Neural cell (in vitro differentiated cells): ENCODE measurements at regions not wholly inside any gene's neighbourhood (a gene's known extent, or its start where the extent isn't known, plus 50 kb on each side); places are given as distances from the start of the nearest gene placed in this dataset.

ENCODE experiments used
- H2AFZ ChIP-seq: fragments of 200-600, 300-800 bp; sonication (generic), shearing (Covaris generic); 2 replicates; pipeline ENCODE4 v1.6.0; 2014; ENCODE audit warnings: low read depth, mild to moderate bottlenecking, antibody characterized with exemption, low read length, moderate library complexity
- H3F3A ChIP-seq: fragments of 200-600 bp; shearing (Covaris generic); 2 replicates; pipeline ENCODE4 v1.6.1; 2016; ENCODE audit warnings: mild to moderate bottlenecking, moderate library complexity, mixed read lengths, antibody characterized with exemption, low read length; ENCODE audit not compliant: insufficient read depth, poor library complexity, severe bottlenecking
- H3K27ac ChIP-seq: fragments of 200-600, 300-800 bp; sonication (generic), shearing (Covaris generic); 2 replicates; pipeline ENCODE4 v1.5.1; 2014; ENCODE audit warnings: mild to moderate bottlenecking, low read length, moderate library complexity
- H3K27me3 ChIP-seq: fragments of 300-800, 200-600 bp; sonication (generic), shearing (Covaris generic); 2 replicates; pipeline ENCODE4 v1.6.0; 2014; ENCODE audit warnings: mild to moderate bottlenecking, low read depth, low read length, moderate library complexity; ENCODE audit not compliant: insufficient read depth
- H3K36me3 ChIP-seq: fragments of 300-800, 200-600 bp; sonication (generic), shearing (Covaris generic); 2 replicates; pipeline ENCODE4 v1.5.1; 2014; ENCODE audit warnings: mild to moderate bottlenecking, antibody characterized with exemption, low read length, moderate library complexity; ENCODE audit not compliant: insufficient read depth
- H3K4me2 ChIP-seq: fragments of 300-800, 200-600 bp; sonication (generic), shearing (Covaris generic); 2 replicates; pipeline ENCODE4 v1.6.0; 2014; ENCODE audit warnings: mild to moderate bottlenecking, low read length
- H3K4me3 ChIP-seq: fragments of 300-800, 200-600 bp; sonication (generic), shearing (Covaris generic); 2 replicates; pipeline ENCODE4 v1.5.1; 2014; ENCODE audit warnings: mild to moderate bottlenecking, low read length, moderate library complexity
- H3K79me2 ChIP-seq: fragments of 200-600 bp; shearing (Covaris generic); replicated peaks from 2 replicates; pipeline ENCODE4 v1.6.0; 2014; ENCODE audit warnings: mild to moderate bottlenecking, low read length, moderate library complexity; ENCODE audit not compliant: insufficient read depth
- H3K9ac ChIP-seq: fragments of 300-800, 200-600 bp; sonication (generic), shearing (Covaris generic); 2 replicates; pipeline ENCODE4 v1.6.1; 2016; ENCODE audit warnings: mild to moderate bottlenecking, low read length, mixed read lengths
- H3K9me2 ChIP-seq: fragments of 200-600 bp; shearing (Covaris generic); 2 replicates; pipeline ENCODE4 v1.6.1; 2016; ENCODE audit warnings: mild to moderate bottlenecking, low read length, mixed read lengths; ENCODE audit not compliant: insufficient read depth
- H3K9me3 ChIP-seq: fragments of 200-600, 300-800 bp; sonication (generic), shearing (Covaris generic); 2 replicates; pipeline ENCODE4 v1.6.1; 2016; ENCODE audit warnings: mild to moderate bottlenecking, mixed run types, low read length, moderate library complexity, mixed read lengths
- H4K20me1 ChIP-seq: fragments of 200-600 bp; shearing (Covaris generic); 2 replicates; pipeline ENCODE4 v1.6.1; 2016; ENCODE audit warnings: mild to moderate bottlenecking, mixed run types; ENCODE audit not compliant: insufficient read depth
- CTCF ChIP-seq: fragments of 450-650 bp; IDR thresholded peaks from 2 replicates; pipeline ENCODE4 v1.5.1; 2014; ENCODE audit warnings: antibody characterized with exemption, mild to moderate bottlenecking, moderate library complexity; ENCODE audit not compliant: poor library complexity, severe bottlenecking
- EP300 ChIP-seq: fragments of 450-650 bp; conservative IDR thresholded peaks from 2 replicates; pipeline ENCODE4 v1.6.1; 2014; ENCODE audit warnings: antibody characterized with exemption, mild to moderate bottlenecking, moderate library complexity; ENCODE audit not compliant: poor library complexity, severe bottlenecking
- EZH2 ChIP-seq: fragments of 200-600, 300-800 bp; shearing (Covaris generic), sonication (generic); IDR thresholded peaks from 2 replicates; pipeline ENCODE4 v1.6.1; 2014; ENCODE audit warnings: antibody characterized with exemption, low read length, borderline replicate concordance, mild to moderate bottlenecking; ENCODE audit not compliant: insufficient read depth, poor library complexity, severe bottlenecking
- MXI1 ChIP-seq: fragments of 450-650 bp; conservative IDR thresholded peaks from 2 replicates; pipeline ENCODE4 v1.6.1; 2014; ENCODE audit warnings: antibody characterized with exemption, mild to moderate bottlenecking; ENCODE audit not compliant: poor library complexity, severe bottlenecking
- POLR2AphosphoS5 ChIP-seq: IDR thresholded peaks from 2 replicates; pipeline ENCODE4 v1.6.1; 2012
- RAD21 ChIP-seq: fragments of 450-650 bp; conservative IDR thresholded peaks from 2 replicates; pipeline ENCODE4 v1.6.1; 2014; ENCODE audit warnings: antibody characterized with exemption, mild to moderate bottlenecking, moderate library complexity
- SMC3 ChIP-seq: fragments of 450-650 bp; conservative IDR thresholded peaks from 2 replicates; pipeline ENCODE4 v1.6.1; 2014; ENCODE audit warnings: antibody characterized with exemption, mild to moderate bottlenecking, moderate library complexity; ENCODE audit not compliant: poor library complexity
- TAF1 ChIP-seq: IDR thresholded peaks from 2 replicates; pipeline ENCODE4 v1.6.1; 2012; ENCODE audit warnings: low read depth
- TF ChIP-seq, protein P1 (sequence below): IDR thresholded peaks from 2 replicates; pipeline ENCODE4 v1.6.1; 2012; ENCODE audit warnings: borderline replicate concordance

DNA sequence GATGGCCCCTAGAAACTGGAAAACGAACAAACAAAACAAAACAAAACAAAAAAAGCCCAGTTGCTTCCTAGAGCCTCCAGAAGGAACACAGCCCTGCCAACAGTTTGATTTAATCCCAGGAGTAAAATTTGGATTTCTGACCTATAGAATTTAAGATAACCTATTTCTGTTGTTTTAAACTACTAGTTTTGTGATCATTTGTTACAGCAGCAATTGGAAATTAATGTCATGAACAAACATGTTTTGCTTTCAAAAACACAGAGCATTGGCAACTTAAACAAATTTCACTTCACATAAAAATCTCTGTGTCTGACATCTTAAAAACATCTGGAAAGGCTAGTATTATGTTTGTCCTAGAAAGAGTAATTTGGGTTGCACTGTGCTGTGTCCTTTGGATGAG, 437.3 kb downstream of the METTL15 start:
- Histone ChIP-seq H3K4me3 (no peak overlapping the region), H4K20me1 (no peaks in the 10 kb centered on the region), H2AFZ (no peak overlapping the region), H3K79me2 (no peaks in the 10 kb centered on the region), H3K9ac (no peak overlapping the region), H3K27ac (no peak overlapping the region), H3K36me3 (no peaks in the 10 kb centered on the region), H3K27me3 (peaks cover 68% of the 10 kb centered on the region), H3F3A (peaks cover 16% of the 10 kb centered on the region), H3K4me2 (no peak overlapping the region), H3K9me3 (no peaks in the 10 kb centered on the region), H3K9me2 (no peaks in the 10 kb centered on the region)
- TF ChIP-seq MXI1 (no peak), EP300 (no peak), EZH2 (no peak), POLR2AphosphoS5 (no peak), TAF1 (no peak), RAD21 (no peak), CTCF (no peak), SMC3 (no peak)
- TF ChIP-seq, protein P1, sequence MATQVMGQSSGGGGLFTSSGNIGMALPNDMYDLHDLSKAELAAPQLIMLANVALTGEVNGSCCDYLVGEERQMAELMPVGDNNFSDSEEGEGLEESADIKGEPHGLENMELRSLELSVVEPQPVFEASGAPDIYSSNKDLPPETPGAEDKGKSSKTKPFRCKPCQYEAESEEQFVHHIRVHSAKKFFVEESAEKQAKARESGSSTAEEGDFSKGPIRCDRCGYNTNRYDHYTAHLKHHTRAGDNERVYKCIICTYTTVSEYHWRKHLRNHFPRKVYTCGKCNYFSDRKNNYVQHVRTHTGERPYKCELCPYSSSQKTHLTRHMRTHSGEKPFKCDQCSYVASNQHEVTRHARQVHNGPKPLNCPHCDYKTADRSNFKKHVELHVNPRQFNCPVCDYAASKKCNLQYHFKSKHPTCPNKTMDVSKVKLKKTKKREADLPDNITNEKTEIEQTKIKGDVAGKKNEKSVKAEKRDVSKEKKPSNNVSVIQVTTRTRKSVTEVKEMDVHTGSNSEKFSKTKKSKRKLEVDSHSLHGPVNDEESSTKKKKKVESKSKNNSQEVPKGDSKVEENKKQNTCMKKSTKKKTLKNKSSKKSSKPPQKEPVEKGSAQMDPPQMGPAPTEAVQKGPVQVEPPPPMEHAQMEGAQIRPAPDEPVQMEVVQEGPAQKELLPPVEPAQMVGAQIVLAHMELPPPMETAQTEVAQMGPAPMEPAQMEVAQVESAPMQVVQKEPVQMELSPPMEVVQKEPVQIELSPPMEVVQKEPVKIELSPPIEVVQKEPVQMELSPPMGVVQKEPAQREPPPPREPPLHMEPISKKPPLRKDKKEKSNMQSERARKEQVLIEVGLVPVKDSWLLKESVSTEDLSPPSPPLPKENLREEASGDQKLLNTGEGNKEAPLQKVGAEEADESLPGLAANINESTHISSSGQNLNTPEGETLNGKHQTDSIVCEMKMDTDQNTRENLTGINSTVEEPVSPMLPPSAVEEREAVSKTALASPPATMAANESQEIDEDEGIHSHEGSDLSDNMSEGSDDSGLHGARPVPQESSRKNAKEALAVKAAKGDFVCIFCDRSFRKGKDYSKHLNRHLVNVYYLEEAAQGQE: no peak

- H3K27ac ChIP-seq: no peak overlapping the region
- no peaks in the 10 kb centered on the region for H3K9me2 ChIP-seq
- H2AFZ ChIP-seq: no peak overlapping the region
- H3F3A ChIP-seq: peaks cover 7% of the 10 kb centered on the region
- TF ChIP-seq TAF1 (no peak), SMC3 (no peak), RAD21 (no peak), CTCF (no peak)
- no peak overlapping the region for H3K9ac ChIP-seq
- H3K4me2 ChIP-seq: no peak overlapping the region
- peaks cover 49% of the 10 kb centered on the region for H3K27me3 ChIP-seq
- H4K20me1 ChIP-seq: no peaks in the 10 kb centered on the region
- H3K4me3 ChIP-seq: no peak overlapping the region
- H3K9me3 ChIP-seq: no peaks in the 10 kb centered on the region
- H3K79me2 ChIP-seq: no peaks in the 10 kb centered on the region
- H3K36me3 ChIP-seq: no peaks in the 10 kb centered on the region
Observed at GRCh38 chr11:28542561-28542960, 434.4 kb downstream of the METTL15 start.
